ENCODE measurements at regions not wholly inside any gene's neighbourhood (a gene's known extent, or its start where the extent isn't known, plus 50 kb on each side); places are given as distances from the start of the nearest gene placed in this dataset.

DNA sequence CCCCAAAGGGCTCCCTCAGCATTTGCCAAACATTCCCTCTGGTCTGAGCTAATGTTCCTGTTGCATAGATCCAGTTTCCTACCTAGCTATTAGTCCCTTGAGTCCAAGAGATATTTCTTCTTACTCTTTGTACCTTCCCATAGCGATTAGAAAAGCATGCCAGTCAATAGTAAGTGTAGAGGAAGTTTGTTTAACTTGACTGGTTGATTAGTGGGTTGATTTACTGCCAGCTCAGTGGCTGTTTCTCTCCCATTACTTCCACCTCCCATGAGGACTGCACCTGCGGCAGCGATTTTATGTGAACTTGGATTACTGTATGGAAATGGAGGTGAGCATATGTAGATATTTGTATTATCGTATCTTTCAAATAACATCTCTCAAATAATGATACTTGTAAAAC, 1748.4 kb upstream of the CELF4 start:
- TF ChIP-seq CTCF (IDR thresholded peaks at IDR 0.05) (no peak), POLR2A (IDR thresholded peaks at IDR 0.05) (no peak), POLR2AphosphoS5 (IDR thresholded peaks at IDR 0.05) (no peak), EP300 (IDR thresholded peaks at IDR 0.05) (no peak)

Measured in sigmoid colon (tissue), 4 donors.